B cell (primary cell): ENCODE measurements at regions not wholly inside any gene's neighbourhood (a gene's known extent, or its start where the extent isn't known, plus 50 kb on each side); places are given as distances from the start of the nearest gene placed in this dataset.

ENCODE experiments used
- CTCF ChIP-seq: fragments of 200-600 bp; IDR thresholded peaks from one replicate; pipeline ENCODE4 v1.8.0; 2022; ENCODE audit warnings: antibody characterized with exemption, mild to moderate bottlenecking
- EZH2 ChIP-seq: IDR thresholded peaks from 2 replicates; pipeline ENCODE4 v1.6.1; 2012; ENCODE audit warnings: borderline replicate concordance, low read depth, mild to moderate bottlenecking, moderate library complexity, low read length; ENCODE audit not compliant: insufficient read depth, poor library complexity, severe bottlenecking

- TF ChIP-seq EZH2 (no peak), CTCF (no peak)
These were observed 71.0 kb upstream of the FAM83B start for GRCh38 chr6:54775576-54775975.
